Right lobe of liver (tissue), 4 donors: ENCODE measurements at regions not wholly inside any gene's neighbourhood (a gene's known extent, or its start where the extent isn't known, plus 50 kb on each side); places are given as distances from the start of the nearest gene placed in this dataset.

Source experiments
- CTCF ChIP-seq, 4 donors: fragments of 200-600 bp in 3 of 4; fragments of 450-650 bp in 1 of 4; IDR thresholded peaks; one replicate each; pipeline versions ENCODE4 v1.5.1 to v1.8.0; 2016 to 2022; ENCODE audit warnings: antibody characterized with exemption in 4 of 4, mild to moderate bottlenecking in 2 of 4
- POLR2A ChIP-seq: fragments of 450-650 bp; IDR thresholded peaks from one replicate; pipeline ENCODE4 v1.6.1; 2017; ENCODE audit warnings: antibody characterized with exemption, mild to moderate bottlenecking
- donor health status: DM: no; HTN: no; CAD: no.
- donor health status: DM: no; HTN: no; CAD: no.
- donor health status: DM: no; HTN: yes; CAD: no.

- TF ChIP-seq CTCF (IDR thresholded peaks at IDR 0.05) (no peak), POLR2A (no peak)
Measured at GRCh38 chr3:103813955-103814354, 1379.1 kb downstream of the ZPLD1 start.
